ENCODE measurements at regions not wholly inside any gene's neighbourhood (a gene's known extent, or its start where the extent isn't known, plus 50 kb on each side); places are given as distances from the start of the nearest gene placed in this dataset.

- TF ChIP-seq CTCF (IDR thresholded peaks at IDR 0.05; ENCODE audit: low read depth, low read length): no peak
- TF ChIP-seq POLR2A (IDR thresholded peaks at IDR 0.05; ENCODE audit: extremely low read depth, insufficient read length): no peak
- TF ChIP-seq MAX (IDR thresholded peaks at IDR 0.05; ENCODE audit: low read depth, low read length): no peak
Measured at GRCh38 chr1:169046671-169047070, 59.8 kb upstream of the ATP1B1 start.

All from NB4 (cell line).